Calu3 (cell line): ENCODE measurements at regions not wholly inside any gene's neighbourhood (a gene's known extent, or its start where the extent isn't known, plus 50 kb on each side); places are given as distances from the start of the nearest gene placed in this dataset.

Source experiments
- BruUV-seq: library from RNA; stranded (reverse); fragments of 400-500 nt; replicated peaks from 2 replicates; lab custom pipeline; 2021; lab: Mats Ljungman, UMichigan
- CTCF ChIA-PET: fragments of 300-600 bp; sonication (Branson Sonifier 250); formaldehyde crosslinking; loops from one replicate; lab custom pipeline; 2022; ENCODE audit warnings: antibody characterized with exemption; lab: Charles Lee
- DNase-seq: peaks from one replicate; pipeline ENCODE4 v3.0.0; 2022
- H3K27ac Mint-ChIP-seq: one replicate; pipeline ENCODE4 v1.8.0; 2022; ENCODE audit warnings: mixed read lengths; ENCODE audit not compliant: unreplicated experiment
- H3K27me3 Mint-ChIP-seq: one replicate; pipeline ENCODE4 v1.8.0; 2022; ENCODE audit warnings: mixed read lengths; ENCODE audit not compliant: unreplicated experiment
- H3K36me3 Mint-ChIP-seq: one replicate; pipeline ENCODE4 v1.8.0; 2022; ENCODE audit warnings: mild to moderate bottlenecking, moderate library complexity, mixed read lengths; ENCODE audit not compliant: insufficient read depth, unreplicated experiment
- H3K4me1 Mint-ChIP-seq: one replicate; pipeline ENCODE4 v1.8.0; 2022; ENCODE audit warnings: mild to moderate bottlenecking, low read depth, mixed read lengths; ENCODE audit not compliant: unreplicated experiment
- H3K4me3 Mint-ChIP-seq: one replicate; pipeline ENCODE4 v1.8.0; 2022; ENCODE audit warnings: mild to moderate bottlenecking, low read depth, moderate library complexity, mixed read lengths; ENCODE audit not compliant: unreplicated experiment
- H3K9me3 Mint-ChIP-seq: one replicate; pipeline ENCODE4 v1.8.0; 2022; ENCODE audit warnings: low read depth, mixed read lengths; ENCODE audit not compliant: unreplicated experiment
- intact Hi-C: fragments of 100-400 bp; cut with micrococcal nuclease; formaldehyde crosslinking; loops from one replicate; pipeline ENCODE4 v1.10.0; 2022; ENCODE audit not compliant: unreplicated experiment
- TF ChIP-seq, protein P1 (sequence below): fragments of 200-600 bp; IDR thresholded peaks from one replicate; pipeline ENCODE4 v1.8.0; 2022; ENCODE audit warnings: antibody characterized with exemption; ENCODE audit not compliant: unreplicated experiment

- TF ChIP-seq, protein P1, sequence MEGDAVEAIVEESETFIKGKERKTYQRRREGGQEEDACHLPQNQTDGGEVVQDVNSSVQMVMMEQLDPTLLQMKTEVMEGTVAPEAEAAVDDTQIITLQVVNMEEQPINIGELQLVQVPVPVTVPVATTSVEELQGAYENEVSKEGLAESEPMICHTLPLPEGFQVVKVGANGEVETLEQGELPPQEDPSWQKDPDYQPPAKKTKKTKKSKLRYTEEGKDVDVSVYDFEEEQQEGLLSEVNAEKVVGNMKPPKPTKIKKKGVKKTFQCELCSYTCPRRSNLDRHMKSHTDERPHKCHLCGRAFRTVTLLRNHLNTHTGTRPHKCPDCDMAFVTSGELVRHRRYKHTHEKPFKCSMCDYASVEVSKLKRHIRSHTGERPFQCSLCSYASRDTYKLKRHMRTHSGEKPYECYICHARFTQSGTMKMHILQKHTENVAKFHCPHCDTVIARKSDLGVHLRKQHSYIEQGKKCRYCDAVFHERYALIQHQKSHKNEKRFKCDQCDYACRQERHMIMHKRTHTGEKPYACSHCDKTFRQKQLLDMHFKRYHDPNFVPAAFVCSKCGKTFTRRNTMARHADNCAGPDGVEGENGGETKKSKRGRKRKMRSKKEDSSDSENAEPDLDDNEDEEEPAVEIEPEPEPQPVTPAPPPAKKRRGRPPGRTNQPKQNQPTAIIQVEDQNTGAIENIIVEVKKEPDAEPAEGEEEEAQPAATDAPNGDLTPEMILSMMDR: no peak
- Mint-ChIP-seq H3K27me3 (no peaks in the 10 kb centered on the region), H3K4me1 (no peaks in the 10 kb centered on the region), H3K4me3 (no peak overlapping the region), H3K36me3 (peaks cover 3% of the 10 kb centered on the region), H3K9me3 (no peaks in the 10 kb centered on the region), H3K27ac (no peak overlapping the region)
- intact Hi-C loops: no loop called here
- CTCF ChIA-PET: no interaction called here
- BruUV-seq: no TSS peak
- no peak for DNase-seq
These were observed 203.5 kb downstream of the RBFOX3 start for GRCh38 chr17:79407385-79407784.

DNA sequence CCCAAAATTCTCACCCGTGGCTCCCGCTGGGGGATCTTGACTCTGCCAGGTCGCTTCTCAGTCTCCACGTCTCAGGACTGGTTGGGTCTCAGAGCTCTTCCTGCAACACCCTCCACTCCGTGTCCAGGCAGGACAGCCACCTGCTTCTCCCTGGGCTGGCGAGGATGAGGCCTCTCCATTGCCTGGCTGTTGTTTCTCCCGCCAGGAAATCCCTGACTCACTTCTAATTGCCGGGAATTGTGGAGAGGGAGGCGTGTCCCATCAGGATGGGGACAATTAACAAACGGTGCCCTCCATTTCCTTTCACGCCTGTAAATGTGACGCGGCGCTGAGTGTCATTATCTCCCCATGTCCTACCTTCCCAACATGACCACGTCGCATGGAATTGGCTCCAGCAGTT, 204.5 kb downstream of the RBFOX3 start:
- Mint-ChIP-seq H3K27me3 (no peaks in the 10 kb centered on the region), H3K27ac (no peak overlapping the region), H3K9me3 (no peaks in the 10 kb centered on the region), H3K4me3 (no peak overlapping the region), H3K4me1 (no peaks in the 10 kb centered on the region), H3K36me3 (peaks cover 3% of the 10 kb centered on the region)
- CTCF ChIA-PET: no interaction called here
- TF ChIP-seq, protein P1: no peak
- BruUV-seq: no TSS peak
- DNase-seq: no peak
- intact Hi-C loops: no loop called here

GRCh38 chr17:79405823-79406222, 205.0 kb downstream of the RBFOX3 start:
- no TSS peak for BruUV-seq
- TF ChIP-seq, protein P1: no peak
- intact Hi-C loops: no loop called here
- Mint-ChIP-seq H3K27me3 (no peaks in the 10 kb centered on the region), H3K27ac (no peak overlapping the region), H3K36me3 (no peaks in the 10 kb centered on the region), H3K9me3 (no peaks in the 10 kb centered on the region), H3K4me1 (peaks cover 4% of the 10 kb centered on the region), H3K4me3 (no peak overlapping the region)
- CTCF ChIA-PET: no interaction called here
- DNase-seq: no peak

DNA sequence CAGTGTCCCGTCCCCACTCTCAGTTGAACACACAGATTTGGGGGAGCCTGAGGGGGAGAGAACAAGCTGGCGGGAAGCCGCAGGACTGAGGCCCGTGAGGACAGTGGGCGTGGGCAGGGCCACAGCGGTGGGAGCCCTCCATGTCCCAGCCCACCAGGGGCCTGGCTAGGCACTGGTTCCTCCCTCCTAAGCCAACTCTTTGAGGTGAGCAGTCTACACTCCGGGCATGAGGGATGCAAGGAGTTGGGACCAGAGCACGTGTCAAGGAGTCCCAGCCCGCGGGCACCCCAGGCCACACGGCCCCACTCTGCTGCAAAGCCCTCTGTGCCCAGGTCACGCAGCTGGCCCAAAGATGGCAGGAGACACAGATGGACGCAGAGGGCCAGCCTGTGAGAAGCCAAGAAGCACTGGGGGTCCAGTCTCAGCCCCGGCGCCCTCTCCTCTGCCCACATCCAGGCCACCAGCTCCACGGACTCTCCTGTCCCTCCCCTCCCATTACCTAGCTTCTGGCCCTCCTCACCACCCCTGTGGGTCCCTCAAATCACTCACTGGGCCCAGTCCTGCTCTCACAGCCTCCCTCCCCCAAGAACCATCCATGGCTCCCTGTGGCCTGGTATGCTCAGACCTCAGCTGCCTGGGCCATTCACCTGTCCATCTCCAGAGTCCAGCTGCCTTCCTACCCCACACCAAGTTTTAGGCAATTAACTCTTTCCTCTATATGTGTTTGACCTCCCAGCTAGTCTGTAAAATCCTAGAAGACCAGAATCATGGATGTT, 206.5 kb downstream of the RBFOX3 start:
- TF ChIP-seq, protein P1: no peak
- Mint-ChIP-seq H3K27me3 (peaks cover 1% of the 10 kb centered on the region), H3K4me3 (no peak overlapping the region), H3K36me3 (no peaks in the 10 kb centered on the region), H3K27ac (no peak overlapping the region), H3K4me1 (peaks cover 9% of the 10 kb centered on the region), H3K9me3 (no peaks in the 10 kb centered on the region)
- CTCF ChIA-PET: no interaction called here
- DNase-seq: no peak
- intact Hi-C loops: loop anchor here (5.0 kb wide), 1 partner anchor 303 kb away; no protein-coding TSS in a partner anchor
- no TSS peak for BruUV-seq
